ENCODE measurements at regions not wholly inside any gene's neighbourhood (a gene's known extent, or its start where the extent isn't known, plus 50 kb on each side); places are given as distances from the start of the nearest gene placed in this dataset.

GRCh38 chr14:61120576-61120975 lies 139.5 kb downstream of the SLC38A6 start:
- DNase-seq (ENCODE audit: low read depth in 1 of 2, low spot score in 1 of 2) = no peak
- TF ChIP-seq JUND (IDR thresholded peaks at IDR 0.05; ENCODE audit: low read depth) = no peak
- in situ Hi-C loops (cut with HindIII; ENCODE audit: low pct_unique_long_range_greater_than_20kb, low sequenced_read_pairs) = no loop called here

DNA sequence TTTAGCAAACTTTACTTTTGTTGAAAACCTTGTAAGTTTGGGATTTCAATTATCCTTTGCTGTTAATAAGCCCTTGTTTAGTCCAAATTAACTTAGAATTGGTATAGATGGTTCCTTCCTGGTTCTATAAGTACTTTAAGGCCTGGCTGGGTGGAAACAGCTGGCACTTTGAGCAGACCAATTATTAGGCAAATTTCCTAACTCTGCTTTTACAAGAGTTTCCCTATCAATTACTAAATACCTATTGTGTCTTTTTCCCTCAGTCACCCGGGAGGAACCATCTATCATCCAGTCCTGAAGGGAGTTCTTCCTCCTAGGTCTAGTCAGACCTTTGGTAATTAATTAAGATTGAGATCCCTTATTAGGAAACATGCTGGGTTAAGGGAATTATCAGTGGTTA lies 138.0 kb downstream of the SLC38A6 start:
- no peak for TF ChIP-seq JUND (IDR thresholded peaks at IDR 0.05; ENCODE audit: low read depth)
- no peak for DNase-seq (ENCODE audit: low read depth in 1 of 2, low spot score in 1 of 2)
- in situ Hi-C loops (cut with HindIII; ENCODE audit: low pct_unique_long_range_greater_than_20kb, low sequenced_read_pairs) = no loop called here

GRCh38 chr14:61116369-61116768 lies 135.3 kb downstream of the SLC38A6 start:
- in situ Hi-C loops (cut with HindIII; ENCODE audit: low pct_unique_long_range_greater_than_20kb, low sequenced_read_pairs) = no loop called here
- no peak for DNase-seq (ENCODE audit: low read depth in 1 of 2, low spot score in 1 of 2)
- no peak for TF ChIP-seq JUND (IDR thresholded peaks at IDR 0.05; ENCODE audit: low read depth)

- no peak for TF ChIP-seq JUND (IDR thresholded peaks at IDR 0.05; ENCODE audit: low read depth)
- in situ Hi-C loops (cut with HindIII; ENCODE audit: low pct_unique_long_range_greater_than_20kb, low sequenced_read_pairs) = no loop called here
- no peak for DNase-seq (ENCODE audit: low read depth in 1 of 2, low spot score in 1 of 2)
Measured at GRCh38 chr14:61113561-61114225, 132.6 kb downstream of the SLC38A6 start.

- in situ Hi-C loops (cut with HindIII; ENCODE audit: low pct_unique_long_range_greater_than_20kb, low sequenced_read_pairs) = no loop called here
- TF ChIP-seq JUND (IDR thresholded peaks at IDR 0.05; ENCODE audit: low read depth) = no peak
- DNase-seq (ENCODE audit: low read depth in 1 of 2, low spot score in 1 of 2) = no peak
Measured at GRCh38 chr14:61112506-61112905, 131.5 kb downstream of the SLC38A6 start.

DNA sequence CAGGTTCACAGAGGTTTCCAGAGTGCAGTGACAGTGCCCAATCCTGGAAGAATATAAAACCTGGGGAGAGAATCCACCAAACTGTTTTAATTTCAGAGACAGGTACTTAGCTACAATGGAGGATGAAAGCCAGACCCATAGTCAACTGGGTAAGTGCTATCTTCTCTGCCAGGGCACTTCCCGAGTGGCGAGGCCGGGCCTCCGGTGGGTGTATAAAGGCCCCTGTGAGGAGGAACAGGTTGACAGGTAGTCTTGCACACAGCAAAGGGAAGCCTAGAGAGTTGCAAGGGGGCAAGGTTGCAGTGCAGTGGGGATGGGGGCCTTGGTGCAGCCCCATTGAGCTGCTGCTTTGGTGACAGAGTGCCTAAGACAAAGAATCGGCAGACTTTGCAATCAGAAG lies 130.7 kb downstream of the SLC38A6 start:
- TF ChIP-seq JUND (IDR thresholded peaks at IDR 0.05; ENCODE audit: low read depth) = no peak
- no peak for DNase-seq (ENCODE audit: low read depth in 1 of 2, low spot score in 1 of 2)
- in situ Hi-C loops (cut with HindIII; ENCODE audit: low pct_unique_long_range_greater_than_20kb, low sequenced_read_pairs) = no loop called here

GRCh38 chr14:61111209-61111665 lies 130.2 kb downstream of the SLC38A6 start:
- no peak for DNase-seq (ENCODE audit: low read depth in 1 of 2, low spot score in 1 of 2)
- no peak for TF ChIP-seq JUND (IDR thresholded peaks at IDR 0.05; ENCODE audit: low read depth)
- in situ Hi-C loops (cut with HindIII; ENCODE audit: low pct_unique_long_range_greater_than_20kb, low sequenced_read_pairs) = no loop called here

- no peak for TF ChIP-seq JUND (IDR thresholded peaks at IDR 0.05; ENCODE audit: low read depth)
- DNase-seq (ENCODE audit: low read depth in 1 of 2, low spot score in 1 of 2) = no peak
- in situ Hi-C loops (cut with HindIII; ENCODE audit: low pct_unique_long_range_greater_than_20kb, low sequenced_read_pairs) = no loop called here
Measured at GRCh38 chr14:61110316-61111082, 129.5 kb downstream of the SLC38A6 start.

GRCh38 chr14:61109288-61109687 lies 128.2 kb downstream of the SLC38A6 start:
- in situ Hi-C loops (cut with HindIII; ENCODE audit: low pct_unique_long_range_greater_than_20kb, low sequenced_read_pairs) = no loop called here
- DNase-seq (ENCODE audit: low read depth in 1 of 2, low spot score in 1 of 2) = no peak
- TF ChIP-seq JUND (IDR thresholded peaks at IDR 0.05; ENCODE audit: low read depth) = no peak

GRCh38 chr14:61108496-61109141 lies 127.6 kb downstream of the SLC38A6 start:
- no peak for DNase-seq (ENCODE audit: low read depth in 1 of 2, low spot score in 1 of 2)
- in situ Hi-C loops (cut with HindIII; ENCODE audit: low pct_unique_long_range_greater_than_20kb, low sequenced_read_pairs) = no loop called here
- TF ChIP-seq JUND (IDR thresholded peaks at IDR 0.05; ENCODE audit: low read depth) = no peak

GRCh38 chr14:61107869-61108493 lies 126.9 kb downstream of the SLC38A6 start:
- in situ Hi-C loops (cut with HindIII; ENCODE audit: low pct_unique_long_range_greater_than_20kb, low sequenced_read_pairs) = no loop called here
- no peak for DNase-seq (ENCODE audit: low read depth in 1 of 2, low spot score in 1 of 2)

DNA sequence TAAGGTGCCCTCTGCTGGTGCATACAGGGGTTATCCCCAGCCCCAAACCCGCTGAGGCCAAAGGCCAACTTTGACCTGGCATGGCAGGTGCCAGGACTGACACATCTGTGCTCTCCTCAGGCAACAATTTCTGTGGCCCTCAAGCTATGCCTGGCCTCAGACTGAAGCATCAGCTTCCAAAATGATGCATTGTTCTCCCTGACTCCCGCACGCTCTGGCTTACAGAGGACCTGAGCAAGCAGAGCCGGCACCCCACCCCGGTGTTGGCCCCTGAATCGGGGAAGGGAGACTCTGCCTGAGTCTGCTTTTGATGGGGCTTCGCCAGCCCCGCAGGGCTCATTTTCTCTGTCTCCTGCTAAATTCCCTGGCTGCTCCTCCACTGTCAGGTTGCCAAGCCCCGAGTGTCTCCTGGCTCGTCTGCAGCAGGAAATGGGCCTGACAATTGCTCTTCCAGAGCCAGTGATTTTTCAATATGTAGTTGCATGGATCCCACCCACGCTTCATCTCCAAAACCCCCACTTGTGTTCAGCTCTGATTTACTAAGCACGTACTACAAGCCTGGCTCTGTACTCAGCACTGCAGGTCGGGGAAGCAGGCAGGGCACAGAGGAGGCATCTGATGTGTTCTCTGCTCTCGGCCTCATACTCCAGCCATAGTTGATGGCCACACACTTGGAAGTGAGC lies 126.1 kb downstream of the SLC38A6 start:
- in situ Hi-C loops (cut with HindIII; ENCODE audit: low pct_unique_long_range_greater_than_20kb, low sequenced_read_pairs) = no loop called here
- DNase-seq (ENCODE audit: low read depth in 1 of 2, low spot score in 1 of 2) = peak in 1 of 2 experiments; percentile 16
- no peak for TF ChIP-seq JUND (IDR thresholded peaks at IDR 0.05; ENCODE audit: low read depth)

More at GRCh38 chr14:61107869-61108493, 126.9 kb downstream of the SLC38A6 start:
- no peak for TF ChIP-seq JUND (IDR thresholded peaks at IDR 0.05; ENCODE audit: low read depth)
